ENCODE measurements at regions not wholly inside any gene's neighbourhood (a gene's known extent, or its start where the extent isn't known, plus 50 kb on each side); places are given as distances from the start of the nearest gene placed in this dataset.

DNA sequence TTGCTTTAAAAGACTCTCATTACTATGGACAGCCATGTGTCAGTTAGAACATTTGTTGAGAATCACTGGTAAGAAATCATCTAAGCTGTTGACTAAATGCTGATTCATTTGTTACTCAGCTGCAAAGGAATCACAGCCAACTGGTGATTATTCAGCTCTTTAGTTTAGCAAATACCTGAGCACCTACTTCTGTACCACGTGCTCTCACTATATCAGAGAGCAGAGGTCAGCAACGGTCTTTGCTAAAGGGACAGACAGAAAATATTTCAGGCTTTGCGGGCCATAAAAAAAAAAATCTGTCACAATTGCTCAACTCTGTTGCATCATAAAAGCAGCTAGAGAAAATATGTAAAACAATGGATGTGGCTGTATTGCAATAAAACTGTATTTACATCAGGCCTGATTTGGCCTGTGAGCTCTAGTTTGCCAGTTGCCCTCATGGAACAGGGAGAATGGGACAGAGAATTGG, 377.6 kb downstream of the DNAH5 start:
- TF ChIP-seq, protein P1, sequence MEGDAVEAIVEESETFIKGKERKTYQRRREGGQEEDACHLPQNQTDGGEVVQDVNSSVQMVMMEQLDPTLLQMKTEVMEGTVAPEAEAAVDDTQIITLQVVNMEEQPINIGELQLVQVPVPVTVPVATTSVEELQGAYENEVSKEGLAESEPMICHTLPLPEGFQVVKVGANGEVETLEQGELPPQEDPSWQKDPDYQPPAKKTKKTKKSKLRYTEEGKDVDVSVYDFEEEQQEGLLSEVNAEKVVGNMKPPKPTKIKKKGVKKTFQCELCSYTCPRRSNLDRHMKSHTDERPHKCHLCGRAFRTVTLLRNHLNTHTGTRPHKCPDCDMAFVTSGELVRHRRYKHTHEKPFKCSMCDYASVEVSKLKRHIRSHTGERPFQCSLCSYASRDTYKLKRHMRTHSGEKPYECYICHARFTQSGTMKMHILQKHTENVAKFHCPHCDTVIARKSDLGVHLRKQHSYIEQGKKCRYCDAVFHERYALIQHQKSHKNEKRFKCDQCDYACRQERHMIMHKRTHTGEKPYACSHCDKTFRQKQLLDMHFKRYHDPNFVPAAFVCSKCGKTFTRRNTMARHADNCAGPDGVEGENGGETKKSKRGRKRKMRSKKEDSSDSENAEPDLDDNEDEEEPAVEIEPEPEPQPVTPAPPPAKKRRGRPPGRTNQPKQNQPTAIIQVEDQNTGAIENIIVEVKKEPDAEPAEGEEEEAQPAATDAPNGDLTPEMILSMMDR (conservative IDR thresholded peaks at IDR 0.05) = no peak
- Mint-ChIP-seq H3K4me3 (no peak overlapping the region), H3K36me3 (ENCODE audit: insufficient read depth in 1 of 3, low read depth in 3 of 3) (0 out of 7 replicates have a peak, but pooled peaks cover 0 to 6% (median 0%) of the 10 kb centered on the region in 3 experiments), H3K4me1 (no peaks in the 10 kb centered on the region), H3K9me3 (peaks cover 0 to 6% of the 10 kb centered on the region in 2 experiments; a peak in 2 of 5 replicates), H3K27ac (no peak overlapping the region), H3K27me3 (ENCODE audit: low read depth) (no peaks in the 10 kb centered on the region)
- H4K5ac ChIP-seq (ENCODE audit: insufficient read length, low read depth, low read length) = no peak overlapping the region
- H3K4me1 ChIP-seq (ENCODE audit: insufficient read depth, low read length) = no peaks in the 10 kb centered on the region
- no peaks in the 10 kb centered on the region for H4K20me1 ChIP-seq (ENCODE audit: control insufficient read depth, insufficient read depth, insufficient read length)
- no peaks in the 10 kb centered on the region for H3K79me1 ChIP-seq (ENCODE audit: insufficient read depth, low read depth, low read length, poor library complexity, severe bottlenecking)
- H2BK120ac ChIP-seq (ENCODE audit: low read depth, low read length, poor library complexity, severe bottlenecking) = no peak overlapping the region
- H3K27me3 ChIP-seq (ENCODE audit: insufficient read depth, low read length) = no peaks in the 10 kb centered on the region
- no peak overlapping the region for H3K14ac ChIP-seq (ENCODE audit: insufficient read depth, low read length)
- H4K8ac ChIP-seq (replicated peaks; ENCODE audit: insufficient read length, low read depth, low read length) = no peak overlapping the region
- H2BK12ac ChIP-seq (ENCODE audit: insufficient read length, low read depth, low read length) = no peak overlapping the region
- no peak overlapping the region for H3K23ac ChIP-seq (ENCODE audit: insufficient read length, low read depth, low read length)
- no peak overlapping the region for H3K4ac ChIP-seq (ENCODE audit: low read depth, low read length)
- H3K18ac ChIP-seq (ENCODE audit: insufficient read length, low read depth, low read length) = no peak overlapping the region
- H2BK20ac ChIP-seq (ENCODE audit: low read depth, low read length, poor library complexity, severe bottlenecking) = no peak overlapping the region
- no CpG with 5 or more reads among the region's 3 CpGs for WGBS (ENCODE audit: extremely low coverage, insufficient read length, low lambda C conversion rate)
- no peak overlapping the region for H3K27ac ChIP-seq (ENCODE audit: insufficient read length, low read depth, low read length)
- no peak overlapping the region for H2BK15ac ChIP-seq (ENCODE audit: low read depth, low read length)
- H3T11ph ChIP-seq (ENCODE audit: low read length) = no peak overlapping the region
- no peaks in the 10 kb centered on the region for H3K23me2 ChIP-seq (ENCODE audit: insufficient read length, low read depth, low read length, poor library complexity, severe bottlenecking)
- no peak overlapping the region for H2AFZ ChIP-seq (ENCODE audit: low read length)
- no peak overlapping the region for H2BK5ac ChIP-seq (ENCODE audit: insufficient read length, low read length)
- no peaks in the 10 kb centered on the region for H3K9me3 ChIP-seq (ENCODE audit: control insufficient read depth, low read depth, low read length)
- no peak for DNase-seq
- no peaks in the 10 kb centered on the region for H3K79me2 ChIP-seq (ENCODE audit: insufficient read depth, low read length)
- H3K9ac ChIP-seq (ENCODE audit: extremely low read depth, insufficient read length, low read length) = no peak overlapping the region
- no peak overlapping the region for H4K91ac ChIP-seq (ENCODE audit: insufficient read length, low read depth, low read length)
- H2AK5ac ChIP-seq (ENCODE audit: insufficient read length, low read length) = no peak overlapping the region
- H3K56ac ChIP-seq (ENCODE audit: insufficient read length, low read depth, low read length) = no peak overlapping the region
- H3K4me2 ChIP-seq (ENCODE audit: insufficient read depth, insufficient read length, low read length) = no peak overlapping the region
